ENCODE measurements at regions not wholly inside any gene's neighbourhood (a gene's known extent, or its start where the extent isn't known, plus 50 kb on each side); places are given as distances from the start of the nearest gene placed in this dataset.

- ChIA-PET POLR2A (no interaction called here), CTCF (ENCODE audit: low intra/inter-chr PET ratio) (no interaction called here)
- Histone ChIP-seq H2AFZ (ENCODE audit: low read depth, low read length) (no peak overlapping the region), H3K4me2 (ENCODE audit: insufficient read depth, low read length) (no peak overlapping the region), H3K27me3 (ENCODE audit: control insufficient read depth in 2 of 2, insufficient read depth in 2 of 2, low read length in 2 of 2) (no peaks in the 10 kb centered on the region), H3K36me3 (ENCODE audit: control insufficient read depth, insufficient read depth, low read length) (no peaks in the 10 kb centered on the region), H3K4me3 (no peak overlapping the region), H3K9me1 (ENCODE audit: control insufficient read depth, insufficient read depth, low read length) (no peaks in the 10 kb centered on the region), H3K9ac (ENCODE audit: insufficient read depth in 1 of 2, low read depth in 2 of 2, low read length in 2 of 2) (no peak overlapping the region), H4K20me1 (replicated peaks; ENCODE audit: control insufficient read depth, insufficient read depth, low read length) (no peaks in the 10 kb centered on the region), H3K79me2 (ENCODE audit: control insufficient read depth, insufficient read depth, low read length) (no peaks in the 10 kb centered on the region), H3K27ac (ENCODE audit: extremely low read depth, low read depth, low read length) (no peak overlapping the region), H3K4me1 (replicated peaks in 1 of 2; ENCODE audit: control insufficient read depth in 2 of 2, insufficient read depth in 2 of 2, low read length in 2 of 2) (no peaks in the 10 kb centered on the region), H3K9me3 (replicated peaks; ENCODE audit: control insufficient read depth, insufficient read depth, low read depth, low read length) (no peaks in the 10 kb centered on the region)
- FAIRE-seq (no peak), DNase-seq (ENCODE audit: extremely low read depth in 1 of 4, low spot score in 3 of 4) (no peak), ATAC-seq (no peak)
- TF ChIP-seq MEIS2 (IDR thresholded peaks at IDR 0.05; ENCODE audit: partially characterized antibody) (no peak), ETS1 (conservative IDR thresholded peaks at IDR 0.05; ENCODE audit: control insufficient read depth, low read depth, low read length) (no peak), ASH1L (IDR thresholded peaks at IDR 0.05; ENCODE audit: borderline replicate concordance, low read depth, partially characterized antibody) (no peak), TRIM24 (IDR thresholded peaks at IDR 0.05) (no peak), KAT2B (IDR thresholded peaks at IDR 0.05; ENCODE audit: low read depth, low read length) (no peak), CHD4 (IDR thresholded peaks at IDR 0.05; ENCODE audit: insufficient read depth, insufficient replicate concordance, low read depth, low read length, poor library complexity, severe bottlenecking) (no peak), SMAD3 (CRISPR knock-in tag; conservative IDR thresholded peaks at IDR 0.05) (no peak), SIN3B (IDR thresholded peaks at IDR 0.05; ENCODE audit: low read depth) (no peak), ZNF583 (CRISPR knock-in tag; IDR thresholded peaks at IDR 0.05) (no peak), ATF1 (CRISPR knock-in tag; IDR thresholded peaks at IDR 0.05) (no peak), ATF1 (tag; IDR thresholded peaks at IDR 0.05) (no peak), GATAD2A (IDR thresholded peaks at IDR 0.05) (no peak), ZBTB43 (CRISPR knock-in tag; IDR thresholded peaks at IDR 0.05) (no peak), KAT7 (CRISPR knock-in tag; IDR thresholded peaks at IDR 0.05; ENCODE audit: borderline replicate concordance) (no peak), ZNF561 (CRISPR knock-in tag; conservative IDR thresholded peaks at IDR 0.05) (no peak), NR2F6 (CRISPR knock-in tag; IDR thresholded peaks at IDR 0.05) (no peak), DNMT1 (IDR thresholded peaks at IDR 0.05) (no peak)
- TF ChIP-seq, protein P1, sequence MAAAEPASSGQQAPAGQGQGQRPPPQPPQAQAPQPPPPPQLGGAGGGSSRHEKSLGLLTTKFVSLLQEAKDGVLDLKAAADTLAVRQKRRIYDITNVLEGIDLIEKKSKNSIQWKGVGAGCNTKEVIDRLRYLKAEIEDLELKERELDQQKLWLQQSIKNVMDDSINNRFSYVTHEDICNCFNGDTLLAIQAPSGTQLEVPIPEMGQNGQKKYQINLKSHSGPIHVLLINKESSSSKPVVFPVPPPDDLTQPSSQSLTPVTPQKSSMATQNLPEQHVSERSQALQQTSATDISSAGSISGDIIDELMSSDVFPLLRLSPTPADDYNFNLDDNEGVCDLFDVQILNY (CRISPR knock-in tag; IDR thresholded peaks at IDR 0.05): no peak
- in situ Hi-C loops (cut with MboI) (no loop called here), intact Hi-C loops (cut with micrococcal nuclease) (no loop called here)
- BruUV-seq (replicated peaks): no TSS peak
These were observed 123.6 kb upstream of the ANK3 start for GRCh38 chr10:60513281-60513680.
